ENCODE measurements at regions not wholly inside any gene's neighbourhood (a gene's known extent, or its start where the extent isn't known, plus 50 kb on each side); places are given as distances from the start of the nearest gene placed in this dataset.

DNA sequence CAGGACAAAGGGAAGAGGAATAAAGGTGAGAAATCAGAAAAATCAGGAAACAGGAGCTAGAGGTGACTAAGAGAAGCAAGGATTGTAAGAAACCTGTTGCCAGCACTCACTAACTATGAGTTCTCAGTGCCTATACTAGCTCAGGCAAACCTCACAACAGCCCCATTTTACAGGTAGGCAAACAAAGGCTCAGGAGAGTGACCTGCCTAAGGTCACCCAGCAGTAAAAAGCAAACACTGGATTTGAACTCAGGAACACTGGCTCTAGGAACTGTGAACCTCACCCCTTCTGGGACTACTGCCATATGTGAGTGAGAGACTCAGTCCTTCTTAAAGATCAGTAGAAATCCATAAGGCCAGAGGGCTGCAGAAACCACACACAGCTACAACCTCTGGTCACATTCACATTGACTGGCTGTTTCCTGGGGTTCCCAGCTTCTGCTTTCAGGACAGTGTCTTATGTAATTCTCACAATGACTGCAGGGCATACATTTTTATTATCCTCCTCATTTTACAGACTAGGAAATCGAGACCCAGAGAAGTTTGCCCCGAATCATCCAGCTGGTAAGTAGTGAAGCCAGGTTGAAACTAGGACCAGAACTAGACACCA, 80.7 kb upstream of the MAFB start:
- no peak for DNase-seq (ENCODE audit: low read depth in 1 of 2, low spot score in 1 of 2)

DNA sequence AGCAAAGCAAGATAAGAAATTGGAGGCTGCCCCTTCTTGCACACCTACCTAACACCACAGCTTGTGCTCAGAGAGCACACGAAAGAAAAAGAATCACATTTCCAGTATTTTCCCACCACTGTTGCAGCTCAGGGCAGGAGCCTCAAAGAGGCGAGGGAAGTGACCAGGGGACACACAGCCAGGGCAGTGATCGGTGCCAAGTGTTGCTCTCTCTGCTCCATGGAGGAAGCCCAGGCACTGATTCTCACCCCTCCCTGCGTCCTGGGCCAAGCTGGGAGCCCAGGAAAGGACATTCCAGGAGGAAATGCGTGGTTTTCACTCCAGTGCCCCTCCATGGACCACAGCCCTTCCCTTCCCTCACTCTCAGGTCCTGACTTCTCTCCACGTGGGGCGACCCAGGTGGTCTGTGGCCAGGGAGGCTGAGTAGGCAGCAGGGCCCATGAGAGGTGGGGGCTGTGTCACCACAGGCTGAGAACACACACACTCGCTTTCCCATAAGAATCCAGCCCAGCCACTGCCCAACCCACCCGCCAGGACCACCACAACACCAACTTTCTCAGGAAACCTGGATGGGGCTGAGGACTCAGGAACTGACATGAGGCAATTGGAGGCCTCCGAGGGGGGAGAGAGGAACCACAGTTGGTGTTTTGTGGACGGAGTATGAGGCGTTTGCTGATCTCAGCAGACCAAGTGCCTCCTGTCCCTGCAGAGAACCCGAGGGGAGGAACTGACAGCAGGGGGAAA, 81.7 kb upstream of the MAFB start:
- DNase-seq (ENCODE audit: low read depth in 1 of 2, low spot score in 1 of 2), result no peak

DNA sequence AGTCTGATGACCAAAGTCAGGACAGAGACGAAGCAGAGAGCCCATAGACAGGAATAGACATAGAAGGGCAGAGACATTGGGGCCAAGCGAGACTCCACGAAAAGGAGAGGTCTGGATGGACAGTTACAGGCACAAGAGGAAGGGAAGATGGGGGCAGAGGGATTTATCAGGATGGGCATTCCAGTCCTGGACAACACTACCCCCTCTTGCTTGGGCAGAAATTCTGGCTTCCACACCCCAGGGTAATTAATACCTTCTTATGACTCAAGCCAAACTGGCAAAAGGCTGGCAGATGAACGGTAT, 82.2 kb upstream of the MAFB start:
- no peak for DNase-seq (ENCODE audit: low read depth in 1 of 2, low spot score in 1 of 2)

DNA sequence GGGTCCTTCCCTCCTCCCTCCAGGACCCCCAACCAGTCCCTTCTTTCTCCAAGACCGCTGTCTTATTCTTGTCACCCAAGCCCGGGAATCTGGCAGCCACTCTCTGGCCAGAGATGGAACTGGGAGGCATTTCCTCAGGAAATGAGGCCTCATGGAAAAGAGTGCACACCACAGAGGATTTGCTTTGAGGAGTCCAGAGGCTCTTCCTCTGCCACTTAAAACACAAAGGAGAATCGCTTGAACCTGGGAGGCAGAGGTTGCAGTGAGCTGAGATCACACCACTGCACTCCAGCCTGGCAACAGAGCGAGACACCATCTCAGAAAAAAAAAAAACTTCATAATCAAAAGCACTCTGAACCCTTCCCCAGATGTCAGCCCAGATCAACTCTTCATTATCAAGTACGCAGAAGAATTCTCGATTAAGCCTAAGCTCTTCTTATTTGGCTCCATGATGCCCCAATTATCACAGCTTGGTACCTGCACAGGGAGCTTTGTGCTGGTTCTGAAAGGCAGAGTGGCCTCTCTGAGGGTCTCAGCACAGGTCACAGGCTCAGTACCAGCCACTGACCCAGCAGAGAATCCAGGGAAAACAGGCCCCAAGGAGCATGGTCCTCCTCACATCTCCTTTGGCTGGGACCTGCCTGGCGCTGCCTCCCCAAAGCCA, 82.9 kb upstream of the MAFB start:
- DNase-seq (ENCODE audit: low read depth in 1 of 2, low spot score in 1 of 2), result no peak

DNA sequence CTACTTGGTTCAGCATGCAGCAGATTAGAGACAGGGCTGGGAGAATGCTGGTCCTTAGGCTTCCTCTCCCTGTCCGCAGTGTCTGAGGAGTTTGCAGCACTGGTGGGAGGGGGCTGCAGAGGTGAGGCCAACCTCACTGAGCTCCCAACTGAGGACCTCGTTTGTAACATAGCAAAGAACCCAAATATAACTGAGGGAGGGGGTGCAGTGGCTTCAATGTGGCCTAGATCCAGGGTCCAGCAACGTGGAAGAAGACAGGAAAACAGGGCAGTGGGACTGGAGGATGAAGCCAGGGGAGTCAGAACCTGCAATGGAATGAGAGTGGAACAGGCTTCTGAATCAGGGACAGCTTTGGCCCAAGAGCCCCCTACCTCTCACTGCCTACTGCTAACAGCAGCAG, 84.3 kb upstream of the MAFB start:
- DNase-seq (ENCODE audit: low read depth in 1 of 2, low spot score in 1 of 2), result no peak

DNA sequence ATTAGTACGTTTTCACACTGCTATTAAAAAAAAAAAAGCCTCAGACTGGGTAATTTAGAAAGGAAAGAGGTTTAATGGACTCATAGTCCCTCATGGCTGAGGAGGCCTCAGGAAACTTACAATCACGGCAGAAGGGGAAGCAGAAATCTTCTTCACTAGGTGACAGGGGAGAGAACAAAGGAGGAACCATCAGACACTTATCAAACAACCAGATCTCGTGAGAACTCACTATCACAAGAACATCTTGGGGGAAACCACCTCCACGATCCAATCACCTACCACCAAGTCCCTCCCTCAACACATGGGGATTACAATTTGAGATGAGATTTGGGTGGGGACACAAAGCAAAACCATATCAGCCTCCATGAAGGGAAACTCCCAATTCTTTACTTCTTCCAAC, 85.2 kb upstream of the MAFB start:
- DNase-seq (ENCODE audit: low read depth in 1 of 2, low spot score in 1 of 2), result no peak

DNA sequence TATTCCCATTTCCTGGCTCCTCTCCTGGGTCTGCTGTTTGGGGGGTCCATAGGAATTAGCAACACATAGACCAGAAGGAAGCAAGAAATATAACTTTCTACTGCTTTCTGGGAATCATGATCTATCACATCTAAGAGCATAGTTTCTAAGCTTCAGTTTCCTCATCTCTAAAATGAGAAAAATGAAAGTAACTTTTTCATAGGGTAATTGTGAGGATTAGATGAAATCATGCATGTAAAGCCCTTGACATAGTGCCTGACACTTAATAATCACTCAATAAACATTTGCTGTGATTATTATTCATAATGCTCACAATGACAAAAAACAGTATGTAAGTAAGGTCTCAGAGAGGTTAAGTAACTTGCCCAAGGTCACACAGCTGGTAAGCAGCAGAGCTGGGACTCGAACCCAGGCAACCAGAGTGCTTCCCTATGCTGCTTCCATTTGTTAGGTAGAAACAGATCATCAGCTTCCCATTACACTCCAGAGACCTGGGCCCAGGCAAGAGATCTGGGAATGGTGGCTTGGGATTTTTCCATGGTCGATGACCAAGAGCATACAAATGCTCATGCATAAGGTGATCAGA, 86.6 kb upstream of the MAFB start:
- no peak for DNase-seq (ENCODE audit: low read depth in 1 of 2, low spot score in 1 of 2)

DNA sequence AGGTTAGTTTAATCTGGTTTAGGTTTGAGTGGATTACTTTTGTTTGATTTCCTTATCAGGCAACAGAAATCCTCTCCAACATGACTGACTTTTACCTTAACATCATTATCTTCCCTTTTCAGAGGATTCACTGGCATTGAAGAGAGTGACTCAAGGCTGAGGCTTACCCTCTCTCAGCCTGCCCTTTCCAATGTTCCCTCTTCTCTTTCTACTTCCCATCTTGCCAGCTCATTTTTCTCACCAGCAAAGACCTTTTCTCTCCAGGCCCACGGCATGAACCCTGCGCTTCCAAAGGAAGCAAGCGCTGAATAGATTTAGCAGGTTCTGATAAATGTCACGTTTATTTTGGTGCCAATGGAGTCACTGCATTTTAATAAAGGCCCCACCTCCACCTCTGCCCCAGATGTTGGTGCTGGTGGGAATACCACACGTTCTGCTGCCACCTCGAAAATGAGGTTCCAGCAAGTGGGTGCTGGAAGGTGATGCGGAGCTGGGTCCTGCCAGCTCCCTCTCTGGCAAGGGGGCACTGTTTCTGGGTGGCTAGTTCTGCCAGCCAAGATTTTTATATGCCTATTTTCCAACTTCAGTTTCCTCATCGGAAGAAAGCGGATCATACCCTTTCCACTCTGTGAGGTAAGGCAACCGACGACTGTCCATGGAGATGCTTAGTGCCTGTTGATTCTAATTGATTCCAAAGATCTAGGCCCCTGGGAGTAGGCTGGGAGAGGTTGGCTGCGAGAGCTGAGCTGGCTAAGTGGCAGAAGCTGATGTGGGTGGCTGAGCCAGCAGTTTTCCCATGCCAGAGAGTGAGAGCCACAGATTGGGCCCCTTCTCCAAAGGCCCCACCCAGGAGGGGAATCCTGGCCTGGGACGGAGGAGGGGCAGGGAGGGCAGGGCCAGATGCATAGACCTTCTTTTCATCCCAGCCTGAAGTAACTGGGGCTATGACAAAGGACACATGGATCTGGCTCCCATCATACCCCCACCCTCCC, 87.7 kb upstream of the MAFB start:
- no peak for DNase-seq (ENCODE audit: low read depth in 1 of 2, low spot score in 1 of 2)

DNA sequence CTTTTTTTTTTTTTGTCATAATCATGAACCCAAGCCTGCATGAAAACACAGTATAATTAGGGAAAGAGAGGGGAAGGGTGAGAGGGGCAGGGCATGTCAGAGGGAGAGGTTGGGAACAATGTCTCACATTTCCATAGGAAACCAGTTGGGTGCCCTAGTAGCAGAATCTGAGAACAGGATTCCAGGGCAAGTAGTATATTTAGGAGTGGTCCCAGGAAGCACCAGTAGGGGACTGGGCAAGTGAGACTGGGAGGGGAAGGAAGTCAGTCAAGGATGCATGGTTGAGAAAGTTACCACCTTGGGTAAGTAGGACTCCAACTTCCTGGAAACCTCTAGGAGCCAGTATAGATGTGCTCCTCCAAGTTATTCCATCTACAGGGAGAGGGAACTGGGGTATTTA, 88.6 kb upstream of the MAFB start:
- DNase-seq (ENCODE audit: low read depth in 1 of 2, low spot score in 1 of 2), result no peak

DNA sequence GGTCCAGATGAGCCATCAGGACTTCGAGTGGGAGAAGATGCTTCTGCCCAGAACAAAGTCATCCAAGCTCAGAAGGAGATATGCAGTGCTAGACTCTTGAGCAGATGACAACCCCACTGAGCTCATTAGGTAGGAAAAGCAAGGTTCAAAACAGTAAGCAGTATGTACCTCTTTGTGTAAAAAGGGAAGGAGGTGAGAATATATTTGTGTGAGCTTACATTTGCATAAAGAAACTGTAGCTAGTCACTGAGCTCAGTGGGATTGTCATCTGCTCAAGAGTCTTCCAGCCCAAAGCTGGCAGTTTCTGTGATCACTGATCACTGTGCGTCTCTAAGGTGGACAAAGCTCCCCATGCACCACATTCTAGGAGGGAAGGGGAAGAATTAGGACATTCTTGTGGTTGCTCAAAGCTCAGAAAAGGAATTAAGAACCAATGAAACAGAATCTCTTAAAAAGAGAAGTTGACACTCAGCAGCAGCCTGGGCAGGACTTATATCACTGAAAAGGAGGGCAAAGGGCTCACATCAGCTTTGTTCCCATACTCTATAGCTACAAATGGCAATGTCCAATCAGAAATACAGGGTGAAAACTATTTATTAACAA, 90.0 kb upstream of the MAFB start:
- no peak for DNase-seq (ENCODE audit: low read depth in 1 of 2, low spot score in 1 of 2)

DNA sequence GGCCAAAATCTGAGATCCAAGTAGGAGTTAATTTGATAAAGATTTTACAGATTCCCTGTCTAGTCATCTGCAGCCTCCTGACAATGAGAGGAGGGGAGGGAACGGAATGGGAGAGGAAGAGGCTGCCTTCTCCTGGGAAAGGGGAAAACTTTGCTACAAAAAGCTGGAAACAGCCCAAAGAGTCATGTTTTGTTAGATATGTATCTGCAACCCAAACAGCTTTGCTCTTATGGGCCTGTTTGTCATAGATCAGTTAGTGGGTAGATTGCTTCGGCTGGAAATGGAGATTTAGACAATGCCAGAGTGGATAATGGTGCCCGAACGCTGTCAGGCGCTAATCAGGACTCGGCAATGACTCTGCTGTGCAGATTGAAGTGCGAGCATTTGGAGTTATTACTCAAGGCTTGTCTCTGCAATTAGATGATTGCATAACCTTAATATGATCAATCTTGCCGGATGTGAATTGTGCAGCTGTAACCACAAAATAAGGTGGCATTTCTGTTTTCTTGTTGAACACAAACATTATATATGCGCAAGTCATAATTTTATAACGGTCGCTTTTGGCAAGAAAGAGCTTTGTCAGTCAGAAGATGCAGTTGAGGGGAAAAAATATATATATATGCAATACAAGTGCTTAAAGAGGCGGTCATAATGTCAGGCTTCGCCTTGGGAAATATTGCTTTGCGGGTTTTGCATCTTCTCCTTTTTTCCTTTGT, 92.4 kb upstream of the MAFB start:
- DNase-seq (ENCODE audit: low read depth in 1 of 2, low spot score in 1 of 2), result no peak

DNA sequence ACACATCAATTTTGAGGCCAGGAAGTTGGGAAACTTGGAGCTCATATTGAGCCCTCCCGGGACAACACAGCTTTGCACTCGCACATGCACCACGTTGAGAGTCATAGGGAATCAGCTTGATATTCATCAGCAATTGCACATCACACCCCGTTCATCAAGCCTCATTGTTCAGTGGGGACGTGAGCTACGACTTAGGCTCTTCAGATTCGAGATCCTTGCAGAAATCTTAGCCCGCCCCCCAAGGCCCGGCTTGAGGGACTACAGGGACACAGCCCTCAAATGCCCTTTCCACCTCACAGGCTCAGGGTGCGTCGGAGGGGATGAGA, 93.0 kb upstream of the MAFB start:
- DNase-seq (ENCODE audit: low read depth in 1 of 2, low spot score in 1 of 2), result no peak

DNA sequence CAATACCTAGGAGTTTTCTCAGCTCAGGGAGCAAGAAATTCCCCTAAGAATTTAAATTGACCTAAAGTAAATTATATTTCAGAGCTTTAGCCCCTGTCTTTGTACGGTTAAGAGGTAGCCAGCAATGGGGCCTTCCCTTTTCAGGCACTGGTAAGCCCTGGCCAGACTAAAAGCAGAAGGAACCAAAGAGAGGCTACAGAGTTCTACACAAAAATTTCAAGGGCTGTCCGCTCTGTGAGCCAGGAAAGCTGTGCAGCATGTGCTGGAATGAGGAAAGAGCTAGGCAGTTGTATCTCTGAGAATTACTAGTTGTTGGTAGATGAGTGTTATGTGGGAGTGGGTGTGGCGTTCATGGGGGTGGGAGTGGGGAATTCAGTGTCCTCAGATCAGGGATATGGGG, 96.3 kb upstream of the MAFB start:
- DNase-seq (ENCODE audit: low read depth in 1 of 2, low spot score in 1 of 2), result no peak

DNA sequence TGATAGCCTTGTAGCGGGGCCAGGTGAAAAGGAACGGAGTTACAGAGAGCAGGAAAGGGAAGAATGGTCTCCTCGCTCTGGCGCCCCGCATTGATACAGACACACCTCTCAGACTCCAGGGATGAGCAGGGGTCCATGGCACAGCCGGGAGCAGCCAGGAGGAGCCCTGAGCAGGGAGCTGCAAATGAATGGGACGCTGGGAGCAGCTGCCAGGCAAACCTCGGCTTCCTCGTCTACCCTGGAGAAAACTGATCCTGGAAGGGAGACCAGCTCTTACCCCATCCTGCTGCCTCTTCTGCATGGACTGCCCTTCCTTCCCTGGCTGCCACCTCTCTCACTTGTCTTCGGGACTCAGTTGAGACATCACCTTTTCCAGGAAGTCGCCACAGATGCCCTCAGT, 97.3 kb upstream of the MAFB start:
- no peak for DNase-seq (ENCODE audit: low read depth in 1 of 2, low spot score in 1 of 2)

DNA sequence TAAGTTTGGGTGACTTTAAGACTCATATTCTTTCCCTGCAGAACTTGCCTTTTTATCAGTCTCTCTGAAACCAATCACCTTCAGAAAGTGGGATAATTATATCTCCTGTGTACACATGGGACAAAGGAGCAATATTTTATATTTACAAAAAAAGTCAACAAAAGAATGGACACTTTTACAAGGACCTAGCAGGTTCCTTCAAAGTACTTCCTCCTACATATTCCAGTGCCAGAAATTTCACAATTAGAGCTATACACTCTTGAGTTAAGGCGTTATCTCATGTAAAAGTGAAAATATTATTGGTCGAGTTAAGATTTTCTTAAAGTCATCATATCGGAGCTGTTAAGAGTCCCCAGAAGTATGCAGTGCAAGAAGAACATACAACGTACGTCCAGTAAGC, 98.9 kb upstream of the MAFB start:
- DNase-seq (ENCODE audit: low read depth in 1 of 2, low spot score in 1 of 2), result no peak

DNA sequence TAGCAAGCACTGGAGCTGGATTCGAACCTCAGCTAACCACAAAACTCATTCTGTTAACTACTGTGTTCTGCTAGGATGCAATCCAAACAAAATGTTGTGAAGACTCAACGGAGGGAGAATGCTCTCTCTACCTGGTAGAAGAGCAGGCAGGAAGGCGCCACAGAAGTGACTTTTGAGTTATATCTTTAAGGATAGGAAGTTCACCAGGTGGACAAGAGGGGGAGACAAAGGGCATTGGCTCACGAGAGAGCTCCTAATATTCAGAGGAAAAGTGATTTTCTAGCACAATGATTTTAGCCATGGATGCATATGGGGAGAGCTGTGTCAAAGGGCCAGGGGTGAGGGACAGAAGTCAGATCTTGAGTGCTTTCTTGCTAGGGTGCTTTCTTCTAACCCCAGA, 108.4 kb upstream of the MAFB start:
- no peak for DNase-seq (ENCODE audit: low read depth in 1 of 2, low spot score in 1 of 2)

DNA sequence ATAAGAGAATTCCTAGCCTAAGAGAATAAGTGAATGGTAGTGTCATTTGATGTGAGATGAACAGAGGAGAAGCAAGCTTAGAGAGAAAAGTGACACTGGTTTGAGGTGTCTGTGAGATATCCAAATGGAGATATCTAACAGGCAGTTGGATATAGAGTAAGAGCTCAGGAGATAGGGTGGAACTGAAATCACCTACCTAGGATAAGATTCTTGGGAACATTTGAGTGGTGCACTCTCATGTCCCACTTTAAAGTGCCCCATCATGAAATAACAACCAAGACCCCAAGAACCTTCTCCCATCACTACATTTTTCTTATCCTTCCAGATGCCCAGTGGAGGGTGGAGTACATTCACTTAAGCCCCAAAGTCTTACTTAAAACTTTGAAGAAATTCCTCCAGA, 109.0 kb upstream of the MAFB start:
- no peak for DNase-seq (ENCODE audit: low read depth in 1 of 2, low spot score in 1 of 2)

DNA sequence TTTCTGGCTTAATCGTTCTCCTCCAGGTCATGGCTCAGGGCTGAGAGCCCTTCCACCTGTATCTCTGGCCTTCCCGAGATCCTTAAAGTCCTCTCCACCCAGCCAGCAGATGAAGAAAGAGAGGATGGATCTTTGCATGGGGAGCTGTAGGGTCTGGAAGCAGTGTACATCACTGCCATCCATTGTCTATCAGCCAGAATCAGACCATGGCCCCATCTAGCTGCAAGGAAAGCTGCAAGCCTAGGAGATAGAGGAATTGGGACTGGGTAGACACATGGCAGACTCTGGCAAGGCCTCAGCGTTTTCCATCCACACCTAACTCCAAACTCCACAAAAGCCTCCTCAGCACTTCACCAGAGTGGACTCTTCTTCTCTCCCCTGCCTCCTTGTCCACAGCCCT, 113.8 kb upstream of the MAFB start:
- no peak for DNase-seq (ENCODE audit: low read depth in 1 of 2, low spot score in 1 of 2)

DNA sequence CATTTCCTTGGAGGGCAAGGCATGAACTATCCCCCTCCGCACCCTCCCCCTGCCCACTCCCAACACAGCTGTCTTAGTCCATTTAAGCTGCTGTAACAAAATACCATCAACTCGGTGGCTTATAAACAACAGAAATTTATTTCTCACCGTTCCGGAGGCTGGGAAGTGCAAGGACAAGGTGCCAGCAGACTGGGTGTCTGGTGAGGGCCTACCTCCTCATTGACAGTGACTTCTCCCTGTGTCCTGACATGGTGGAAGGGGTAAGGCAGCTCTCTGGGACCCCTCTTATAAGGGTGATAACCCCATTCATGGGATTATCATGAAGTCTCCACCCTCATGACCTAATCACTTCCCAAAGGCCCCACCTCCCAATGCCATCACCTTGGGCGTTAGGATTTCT, 114.3 kb upstream of the MAFB start:
- DNase-seq (ENCODE audit: low read depth in 1 of 2, low spot score in 1 of 2), result no peak

DNA sequence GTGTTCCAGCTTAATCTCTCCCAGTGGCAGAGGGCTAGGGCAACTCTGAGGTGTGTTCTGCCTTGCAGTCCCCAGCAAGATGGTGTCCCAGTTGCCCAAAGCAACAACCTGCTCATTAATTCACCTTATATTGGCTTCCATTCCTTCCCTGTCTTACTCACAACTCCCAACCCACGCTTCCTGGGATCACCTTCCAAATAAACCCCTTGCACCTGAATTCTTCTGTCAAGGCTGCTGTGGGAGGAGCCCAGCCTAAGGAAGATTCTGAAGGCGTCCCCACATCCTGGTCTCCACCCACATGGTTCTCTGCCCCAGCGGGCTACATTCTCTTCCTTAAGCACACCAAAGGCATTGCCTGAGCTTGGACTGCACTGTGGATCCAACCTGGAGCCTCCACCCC, 116.6 kb upstream of the MAFB start:
- DNase-seq (ENCODE audit: low read depth in 1 of 2, low spot score in 1 of 2), result no peak
